ENCODE measurements at regions not wholly inside any gene's neighbourhood (a gene's known extent, or its start where the extent isn't known, plus 50 kb on each side); places are given as distances from the start of the nearest gene placed in this dataset.

DNA sequence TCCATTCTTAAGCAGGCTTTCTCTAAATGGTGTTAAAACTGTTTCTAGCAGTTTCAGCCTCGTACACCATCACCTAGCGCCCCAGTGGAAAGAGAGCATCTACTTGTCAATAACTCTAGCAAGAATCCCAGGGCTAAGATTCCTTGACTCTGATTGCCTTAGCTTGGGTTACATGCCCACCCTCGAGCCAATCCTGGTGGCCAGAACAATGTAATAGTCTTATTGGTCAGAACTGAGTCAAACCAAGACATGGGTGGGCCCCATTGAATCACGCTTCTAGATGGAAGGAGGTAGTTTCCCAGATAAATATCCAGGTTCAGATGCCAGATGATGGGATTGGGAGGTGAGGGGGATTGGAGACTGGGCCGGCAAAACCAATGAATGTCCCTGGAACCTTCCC, 55.9 kb upstream of the MED13L start:
- H3K27me3 ChIP-seq (ENCODE audit: control insufficient read depth in 4 of 4, insufficient read depth in 4 of 4, low read length in 3 of 4): no peaks in the 10 kb centered on the region
- WGBS: 93% methylated on average over 5 of the region's 5 CpGs
- H3K4me1 ChIP-seq (ENCODE audit: control insufficient read depth in 4 of 4, insufficient read depth in 4 of 4, low read length in 3 of 4): no peaks in the 10 kb centered on the region
- DNase-seq (ENCODE audit: low spot score): no peak
- no peak overlapping the region for H3K9ac ChIP-seq (ENCODE audit: low read depth in 1 of 2, low read length in 2 of 2)
- TF ChIP-seq YY1 (IDR thresholded peaks at IDR 0.05) (no peak), NR2F2 (IDR thresholded peaks at IDR 0.05) (no peak), HNF4A (conservative IDR thresholded peaks at IDR 0.05) (no peak), ZBTB33 (IDR thresholded peaks at IDR 0.05) (no peak), GABPA (IDR thresholded peaks at IDR 0.05 in 1 of 2, conservative IDR thresholded peaks at IDR 0.05 in 1 of 2) (no peak), RXRA (IDR thresholded peaks at IDR 0.05) (no peak), REST (IDR thresholded peaks at IDR 0.05) (no peak), SP1 (IDR thresholded peaks at IDR 0.05) (no peak), ATF3 (IDR thresholded peaks at IDR 0.05) (no peak), RAD21 (IDR thresholded peaks at IDR 0.05) (no peak), FOXA1 (IDR thresholded peaks at IDR 0.05) (no peak), HNF4G (IDR thresholded peaks at IDR 0.05) (no peak), TAF1 (conservative IDR thresholded peaks at IDR 0.05) (no peak), CTCF (IDR thresholded peaks at IDR 0.05; ENCODE audit: low read depth, low read length, missing input control) (no peak)
- TF ChIP-seq, protein P1, sequence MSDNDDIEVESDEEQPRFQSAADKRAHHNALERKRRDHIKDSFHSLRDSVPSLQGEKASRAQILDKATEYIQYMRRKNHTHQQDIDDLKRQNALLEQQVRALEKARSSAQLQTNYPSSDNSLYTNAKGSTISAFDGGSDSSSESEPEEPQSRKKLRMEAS (IDR thresholded peaks at IDR 0.05): no peak
- H3K27ac ChIP-seq (ENCODE audit: low read depth in 1 of 2, low read length in 2 of 2): no peak overlapping the region
- no peaks in the 10 kb centered on the region for H3K9me3 ChIP-seq (ENCODE audit: control insufficient read depth in 4 of 4, low read length in 3 of 4)
- no peaks in the 10 kb centered on the region for H3K36me3 ChIP-seq (ENCODE audit: control insufficient read depth in 4 of 4, insufficient read depth in 3 of 4, low read depth in 1 of 4, low read length in 3 of 4)
- H3K4me3 ChIP-seq (ENCODE audit: low read depth in 1 of 3, low read length in 3 of 3): no peak overlapping the region

DNA sequence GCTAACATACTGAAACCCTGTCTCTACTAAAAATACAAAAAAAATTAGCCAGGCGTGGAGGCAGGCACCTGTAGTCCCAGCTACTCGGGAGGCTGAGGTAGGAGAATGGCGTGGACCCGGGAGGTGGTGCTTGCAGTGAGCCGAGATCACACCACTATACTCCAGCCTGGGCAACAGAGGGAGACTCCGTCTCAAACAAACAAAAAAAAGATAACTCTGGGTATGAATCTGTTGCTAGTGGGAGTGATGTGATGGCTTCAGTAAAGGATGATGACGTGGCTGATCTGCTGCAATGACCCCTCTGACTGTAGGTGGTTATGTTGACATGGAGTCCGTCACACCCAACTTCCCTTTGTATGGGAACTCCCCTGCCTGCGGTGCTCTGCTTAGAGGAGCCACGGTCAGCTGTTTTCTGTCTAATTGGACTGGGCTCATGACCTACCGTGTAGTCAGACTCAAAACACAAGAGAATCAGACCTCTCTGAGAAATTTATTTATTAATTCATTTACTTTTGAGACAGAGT, 59.1 kb upstream of the MED13L start:
- Histone ChIP-seq H3K4me1 (ENCODE audit: control insufficient read depth in 4 of 4, insufficient read depth in 4 of 4, low read length in 3 of 4) (no peaks in the 10 kb centered on the region), H3K27me3 (ENCODE audit: control insufficient read depth in 4 of 4, insufficient read depth in 4 of 4, low read length in 3 of 4) (no peaks in the 10 kb centered on the region), H3K4me3 (ENCODE audit: low read depth in 1 of 3, low read length in 3 of 3) (no peak overlapping the region), H3K36me3 (ENCODE audit: control insufficient read depth in 4 of 4, insufficient read depth in 3 of 4, low read depth in 1 of 4, low read length in 3 of 4) (no peaks in the 10 kb centered on the region), H3K9me3 (ENCODE audit: control insufficient read depth in 4 of 4, low read length in 3 of 4) (no peaks in the 10 kb centered on the region), H3K27ac (ENCODE audit: low read depth in 1 of 2, low read length in 2 of 2) (no peak overlapping the region), H3K9ac (ENCODE audit: low read depth in 1 of 2, low read length in 2 of 2) (no peak overlapping the region)
- DNase-seq (ENCODE audit: low spot score): no peak
- 85% methylated on average over 11 of the region's 11 CpGs for WGBS
- TF ChIP-seq SP1 (IDR thresholded peaks at IDR 0.05): no peak
